Smooth muscle cell (in vitro differentiated cells): ENCODE measurements at regions not wholly inside any gene's neighbourhood (a gene's known extent, or its start where the extent isn't known, plus 50 kb on each side); places are given as distances from the start of the nearest gene placed in this dataset.

Source experiments
- DNase-seq: peaks from one replicate; lab custom pipeline; 2025; ENCODE audit not compliant: unreplicated experiment; lab: John Stamatoyannopoulos, UW
- H2AFZ ChIP-seq: fragments of 200-600 bp; sonication (generic); 2 replicates; pipeline ENCODE4 v1.6.0; 2016; ENCODE audit warnings: antibody characterized with exemption, low read depth, mild to moderate bottlenecking
- H3F3A ChIP-seq: fragments of 200-600 bp; sonication (generic); 2 replicates; pipeline ENCODE4 v1.6.0; 2017; ENCODE audit warnings: antibody characterized with exemption, low read depth
- H3K27ac ChIP-seq: fragments of 200-600 bp; sonication (generic); 2 replicates; pipeline ENCODE4 v1.5.1; 2016; ENCODE audit warnings: low read depth, mild to moderate bottlenecking
- H3K27me3 ChIP-seq: fragments of 200-600 bp; sonication (generic); 2 replicates; pipeline ENCODE4 v1.6.1; 2016; ENCODE audit warnings: low read depth, mild to moderate bottlenecking
- H3K36me3 ChIP-seq: fragments of 200-600 bp; sonication (generic); 2 replicates; pipeline ENCODE4 v1.5.1; 2016; ENCODE audit warnings: low read depth
- H3K4me1 ChIP-seq: fragments of 200-600 bp; sonication (generic); 2 replicates; pipeline ENCODE4 v1.5.1; 2016; ENCODE audit warnings: low read depth
- H3K4me2 ChIP-seq: fragments of 200-600 bp; sonication (generic); 2 replicates; pipeline ENCODE4 v1.6.0; 2016; ENCODE audit warnings: mild to moderate bottlenecking
- H3K4me3 ChIP-seq: fragments of 200-600 bp; sonication (generic); 2 replicates; pipeline ENCODE4 v1.5.1; 2016; ENCODE audit warnings: mild to moderate bottlenecking
- H3K79me2 ChIP-seq: fragments of 200-600 bp; sonication (generic); 2 replicates; pipeline ENCODE4 v1.6.0; 2016; ENCODE audit warnings: low read depth, mild to moderate bottlenecking
- H3K9ac ChIP-seq: fragments of 200-600 bp; sonication (generic); 2 replicates; pipeline ENCODE4 v1.6.0; 2016; ENCODE audit warnings: low read depth
- H3K9me3 ChIP-seq: fragments of 200-600 bp; sonication (generic); replicated peaks from 2 replicates; pipeline ENCODE4 v1.5.1; 2016; ENCODE audit warnings: low read depth
- H4K20me1 ChIP-seq: fragments of 200-600 bp; sonication (generic); 2 replicates; pipeline ENCODE4 v1.6.0; 2016; ENCODE audit warnings: low read depth
- WGBS: methylation state at CpG from one replicate; pipeline ENCODE4 v1.1.7; 2016; ENCODE audit warnings: low lambda C conversion rate; 5-methylcytosine and 5-hydroxymethylcytosine counted together
- TF ChIP-seq, protein P1 (sequence below): fragments of 200-600 bp; sonication (generic); IDR thresholded peaks from 2 replicates; pipeline ENCODE4 v1.5.1; 2017; ENCODE audit warnings: borderline replicate concordance, mild to moderate bottlenecking, antibody characterized with exemption; ENCODE audit not compliant: insufficient read depth, poor library complexity, severe bottlenecking

DNA sequence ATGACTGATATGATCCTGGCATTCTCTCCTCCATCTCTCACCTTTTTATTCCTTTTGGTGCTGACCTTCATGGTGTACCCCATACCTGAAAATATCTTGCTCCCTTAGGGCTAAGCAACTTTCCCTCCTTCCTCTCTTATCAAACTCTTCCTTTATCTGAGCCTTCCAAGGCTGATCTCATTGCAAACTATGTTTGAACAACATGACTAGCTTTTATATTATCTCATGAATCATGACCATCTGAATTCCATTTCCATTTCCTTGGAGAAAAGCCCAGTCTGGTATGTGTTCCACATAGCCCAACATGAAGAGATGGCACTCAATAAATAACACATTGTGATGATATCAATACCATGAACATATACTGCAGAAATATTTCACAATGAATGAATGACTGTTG is 111.6 kb downstream of the TSPAN8 start:
- no peaks in the 10 kb centered on the region for H3K4me1 ChIP-seq
- H3K9me3 ChIP-seq: no peaks in the 10 kb centered on the region
- no peaks in the 10 kb centered on the region for H3F3A ChIP-seq
- no peak for DNase-seq
- no peaks in the 10 kb centered on the region for H4K20me1 ChIP-seq
- no peaks in the 10 kb centered on the region for H3K27me3 ChIP-seq
- H2AFZ ChIP-seq: no peak overlapping the region
- no peak overlapping the region for H3K4me3 ChIP-seq
- no peak overlapping the region for H3K9ac ChIP-seq
- no peak overlapping the region for H3K4me2 ChIP-seq
- H3K27ac ChIP-seq: no peak overlapping the region
- TF ChIP-seq, protein P1, sequence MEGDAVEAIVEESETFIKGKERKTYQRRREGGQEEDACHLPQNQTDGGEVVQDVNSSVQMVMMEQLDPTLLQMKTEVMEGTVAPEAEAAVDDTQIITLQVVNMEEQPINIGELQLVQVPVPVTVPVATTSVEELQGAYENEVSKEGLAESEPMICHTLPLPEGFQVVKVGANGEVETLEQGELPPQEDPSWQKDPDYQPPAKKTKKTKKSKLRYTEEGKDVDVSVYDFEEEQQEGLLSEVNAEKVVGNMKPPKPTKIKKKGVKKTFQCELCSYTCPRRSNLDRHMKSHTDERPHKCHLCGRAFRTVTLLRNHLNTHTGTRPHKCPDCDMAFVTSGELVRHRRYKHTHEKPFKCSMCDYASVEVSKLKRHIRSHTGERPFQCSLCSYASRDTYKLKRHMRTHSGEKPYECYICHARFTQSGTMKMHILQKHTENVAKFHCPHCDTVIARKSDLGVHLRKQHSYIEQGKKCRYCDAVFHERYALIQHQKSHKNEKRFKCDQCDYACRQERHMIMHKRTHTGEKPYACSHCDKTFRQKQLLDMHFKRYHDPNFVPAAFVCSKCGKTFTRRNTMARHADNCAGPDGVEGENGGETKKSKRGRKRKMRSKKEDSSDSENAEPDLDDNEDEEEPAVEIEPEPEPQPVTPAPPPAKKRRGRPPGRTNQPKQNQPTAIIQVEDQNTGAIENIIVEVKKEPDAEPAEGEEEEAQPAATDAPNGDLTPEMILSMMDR: no peak
- H3K36me3 ChIP-seq: no peaks in the 10 kb centered on the region
- H3K79me2 ChIP-seq: no peaks in the 10 kb centered on the region

DNA sequence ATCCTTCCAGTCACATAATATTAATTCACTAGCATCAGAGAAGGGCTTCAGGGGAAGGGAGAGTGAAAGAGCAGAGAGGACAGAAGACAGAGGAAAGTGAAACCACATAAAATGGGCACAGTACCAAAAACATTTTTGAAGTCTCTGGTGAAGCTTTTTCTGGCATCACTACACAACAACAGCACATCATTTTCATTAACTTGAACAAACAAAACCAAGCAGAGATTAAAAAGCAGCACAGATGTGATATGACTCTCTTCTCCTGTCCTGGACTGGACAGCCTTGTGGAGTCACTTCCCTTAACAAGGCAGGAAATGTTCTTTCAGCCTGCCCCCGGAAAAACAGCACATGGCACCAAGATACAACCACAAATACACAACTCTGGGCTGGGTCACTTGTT is 112.0 kb downstream of the TSPAN8 start:
- TF ChIP-seq, protein P1: no peak
- Histone ChIP-seq H3K36me3 (no peaks in the 10 kb centered on the region), H3K9me3 (no peaks in the 10 kb centered on the region), H2AFZ (no peak overlapping the region), H3K27ac (no peak overlapping the region), H3K27me3 (no peaks in the 10 kb centered on the region), H4K20me1 (no peaks in the 10 kb centered on the region), H3F3A (no peaks in the 10 kb centered on the region), H3K79me2 (no peaks in the 10 kb centered on the region), H3K4me1 (no peaks in the 10 kb centered on the region), H3K9ac (no peak overlapping the region), H3K4me2 (no peak overlapping the region), H3K4me3 (no peak overlapping the region)
- DNase-seq: no peak
- WGBS: 61% methylated on average over 1 of the region's 1 CpG

DNA sequence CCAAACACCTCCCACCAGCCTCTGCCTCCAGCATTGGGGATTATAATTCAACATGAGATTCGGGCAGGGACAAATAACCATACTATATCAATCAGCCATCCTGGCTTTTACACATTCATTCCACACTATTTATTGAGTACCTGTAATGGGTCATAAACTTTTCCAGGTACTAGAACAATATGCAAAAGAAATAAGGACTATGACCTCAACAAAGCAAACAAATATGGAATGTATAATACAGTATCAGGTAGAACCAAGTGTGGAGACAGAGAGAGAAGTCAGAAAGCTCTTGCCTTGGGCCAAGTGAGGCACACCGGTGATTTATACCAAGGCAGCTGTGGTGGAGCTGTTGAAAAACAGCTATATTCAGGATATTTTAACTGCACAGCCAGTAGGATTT is 116.3 kb downstream of the TSPAN8 start:
- no peak overlapping the region for H3K4me2 ChIP-seq
- no peak overlapping the region for H3K9ac ChIP-seq
- H2AFZ ChIP-seq: no peak overlapping the region
- no peaks in the 10 kb centered on the region for H3F3A ChIP-seq
- H3K36me3 ChIP-seq: no peaks in the 10 kb centered on the region
- H3K79me2 ChIP-seq: no peaks in the 10 kb centered on the region
- WGBS: 88% methylated on average over 2 of the region's 2 CpGs
- H4K20me1 ChIP-seq: no peaks in the 10 kb centered on the region
- H3K9me3 ChIP-seq: no peaks in the 10 kb centered on the region
- no peak overlapping the region for H3K27ac ChIP-seq
- H3K4me3 ChIP-seq: no peak overlapping the region
- no peaks in the 10 kb centered on the region for H3K4me1 ChIP-seq
- no peaks in the 10 kb centered on the region for H3K27me3 ChIP-seq
- TF ChIP-seq, protein P1: no peak
- DNase-seq: no peak

- H3F3A ChIP-seq: no peaks in the 10 kb centered on the region
- no peaks in the 10 kb centered on the region for H3K4me1 ChIP-seq
- no peak overlapping the region for H3K27ac ChIP-seq
- no peak for DNase-seq
- H3K9me3 ChIP-seq: no peaks in the 10 kb centered on the region
- no peaks in the 10 kb centered on the region for H3K36me3 ChIP-seq
- TF ChIP-seq, protein P1: no peak
- no peaks in the 10 kb centered on the region for H4K20me1 ChIP-seq
- no peak overlapping the region for H2AFZ ChIP-seq
- WGBS: 93% methylated on average over 1 of the region's 1 CpG
- no peak overlapping the region for H3K9ac ChIP-seq
- H3K4me2 ChIP-seq: no peak overlapping the region
- no peaks in the 10 kb centered on the region for H3K79me2 ChIP-seq
- no peak overlapping the region for H3K4me3 ChIP-seq
- no peaks in the 10 kb centered on the region for H3K27me3 ChIP-seq
Observed at GRCh38 chr12:71038960-71039359, 118.4 kb upstream of the PTPRR start.
